PC-9 (cell line): ENCODE measurements at regions not wholly inside any gene's neighbourhood (a gene's known extent, or its start where the extent isn't known, plus 50 kb on each side); places are given as distances from the start of the nearest gene placed in this dataset.

Source experiments
- CTCF ChIP-seq: fragments of 200-600 bp; sonication (generic); conservative IDR thresholded peaks from 2 replicates; pipeline ENCODE4 v1.6.1; 2017; ENCODE audit warnings: mixed run types, antibody characterized with exemption, mild to moderate bottlenecking, moderate library complexity
- EZH2 ChIP-seq: fragments of 200-600 bp; sonication (generic); IDR thresholded peaks from 2 replicates; pipeline ENCODE4 v1.8.0; 2017; ENCODE audit warnings: antibody characterized with exemption, low read depth

GRCh38 chr12:42003031-42003430 is 141.6 kb downstream of the GXYLT1 start:
- no peak for TF ChIP-seq CTCF
- TF ChIP-seq EZH2, result no peak
